ENCODE measurements at regions not wholly inside any gene's neighbourhood (a gene's known extent, or its start where the extent isn't known, plus 50 kb on each side); places are given as distances from the start of the nearest gene placed in this dataset.

- TF ChIP-seq POLR2A (IDR thresholded peaks at IDR 0.05), result no peak
- no peak for TF ChIP-seq CTCF (IDR thresholded peaks at IDR 0.05)
- ATAC-seq (no peak), DNase-seq (no peak)
- Histone ChIP-seq H3K27ac (no peak overlapping the region), H3K36me3 (no peaks in the 10 kb centered on the region), H3K4me3 (no peak overlapping the region), H3K27me3 (no peaks in the 10 kb centered on the region), H3K4me1 (no peaks in the 10 kb centered on the region), H3K9me3 (no peaks in the 10 kb centered on the region)
- intact Hi-C loops (cut with DNase I), result no loop called here
- WGBS, 4 donors, result 77 to 84% (median 82%) methylated on average over 1 of the region's 1 CpG
These were observed 220.9 kb upstream of the LRFN5 start for GRCh38 chr14:41385797-41386196.

- TF ChIP-seq CTCF (IDR thresholded peaks at IDR 0.05), result no peak
- ATAC-seq, result no peak
- H3K27ac ChIP-seq, result no peak overlapping the region
- H3K9me3 ChIP-seq, result no peaks in the 10 kb centered on the region
- no peak overlapping the region for H3K4me3 ChIP-seq
- H3K36me3 ChIP-seq, result no peaks in the 10 kb centered on the region
- H3K4me1 ChIP-seq, result no peaks in the 10 kb centered on the region
- intact Hi-C loops (cut with DNase I), result no loop called here
- DNase-seq, result no peak
- no peaks in the 10 kb centered on the region for H3K27me3 ChIP-seq
These were observed 226.7 kb upstream of the LRFN5 start for GRCh38 chr14:41380017-41380416.

GRCh38 chr14:41378526-41378925 is 228.2 kb upstream of the LRFN5 start:
- Histone ChIP-seq H3K4me3 (no peak overlapping the region), H3K27me3 (no peaks in the 10 kb centered on the region), H3K36me3 (no peaks in the 10 kb centered on the region), H3K9me3 (no peaks in the 10 kb centered on the region), H3K4me1 (no peaks in the 10 kb centered on the region), H3K27ac (no peak overlapping the region)
- 65 to 70% (median 70%) methylated on average over 2 of the region's 2 CpGs for WGBS, 4 donors
- intact Hi-C loops (cut with DNase I), result no loop called here
- ATAC-seq, result no peak
- no peak for DNase-seq
- TF ChIP-seq POLR2A (IDR thresholded peaks at IDR 0.05) (no peak), CTCF (IDR thresholded peaks at IDR 0.05) (no peak)

- Histone ChIP-seq H3K36me3 (no peaks in the 10 kb centered on the region), H3K9me3 (no peaks in the 10 kb centered on the region), H3K27me3 (no peaks in the 10 kb centered on the region), H3K4me1 (no peaks in the 10 kb centered on the region), H3K4me3 (no peak overlapping the region), H3K27ac (no peak overlapping the region)
- intact Hi-C loops (cut with DNase I), result no loop called here
- ATAC-seq, result no peak
- TF ChIP-seq CTCF (IDR thresholded peaks at IDR 0.05) (no peak), POLR2A (IDR thresholded peaks at IDR 0.05) (no peak)
- no peak for DNase-seq
- 69 to 78% (median 71%) methylated on average over 2 of the region's 2 CpGs for WGBS, 4 donors
These were observed 228.7 kb upstream of the LRFN5 start for GRCh38 chr14:41377932-41378331.
